Endothelial cell of umbilical vein (primary cell): ENCODE measurements at regions not wholly inside any gene's neighbourhood (a gene's known extent, or its start where the extent isn't known, plus 50 kb on each side); places are given as distances from the start of the nearest gene placed in this dataset.

Experiments
- BruUV-seq: library from RNA; stranded (reverse); fragments of 400-500 nt; replicated peaks from 2 replicates; lab custom pipeline; 2021; lab: Mats Ljungman, UMichigan
- CTCF ChIA-PET: fragments of 300-600, 350-600 bp; sonication (Branson Sonifier 250); formaldehyde crosslinking; loops from one replicate; lab custom pipeline; 2021; ENCODE audit warnings: antibody characterized with exemption, inconsistent platforms; lab: Charles Lee
- POLR2A ChIA-PET: fragments of 300-600, 350-600 bp; sonication (Branson Sonifier 250); formaldehyde crosslinking; loops from one replicate; lab custom pipeline; 2021; ENCODE audit warnings: antibody characterized with exemption, inconsistent platforms; lab: Charles Lee
- DNase-seq: peaks from one replicate; pipeline ENCODE4 v3.0.0-alpha.2; 2011; ENCODE audit warnings: low read depth, low spot score
- FAIRE-seq: peaks from 2 replicates; lab custom pipeline; 2011; peaks lifted over from hg19 to GRCh38; lab: Jason Lieb, UNC
- H2AFZ ChIP-seq: 2 replicates; pipeline ENCODE4 v1.6.0; 2012; ENCODE audit warnings: low read depth, low read length, control low read depth, inconsistent platforms
- H3K27ac ChIP-seq: 2 replicates; pipeline ENCODE4 v1.5.1; 2011; ENCODE audit warnings: low read depth, mild to moderate bottlenecking, control low read depth, low read length, moderate library complexity; ENCODE audit not compliant: insufficient read depth
- H3K27me3 ChIP-seq, 2 experiments: 2 replicates each; pipeline versions ENCODE4 v1.6.0 to v1.6.1; 2011; ENCODE audit warnings: low read length in 2 of 2, mixed read lengths in 1 of 2; ENCODE audit not compliant: control insufficient read depth in 2 of 2, insufficient read depth in 2 of 2
- H3K36me3 ChIP-seq, 2 experiments: 2 replicates in 1 of 2; 3 replicates in 1 of 2; pipeline ENCODE4 v1.5.1; 2011; ENCODE audit warnings: low read length in 2 of 2, mild to moderate bottlenecking in 1 of 2, moderate library complexity in 1 of 2; ENCODE audit not compliant: control insufficient read depth in 2 of 2, insufficient read depth in 2 of 2; ENCODE audit errors: extremely low read depth in 1 of 2
- H3K4me1 ChIP-seq: 3 replicates; pipeline ENCODE4 v1.5.1; 2011; ENCODE audit warnings: mild to moderate bottlenecking, low read length; ENCODE audit not compliant: control insufficient read depth, insufficient read depth; ENCODE audit errors: extremely low read depth
- H3K4me2 ChIP-seq: 2 replicates; pipeline ENCODE4 v1.6.1; 2011; ENCODE audit warnings: low read length, control low read depth, mixed read lengths; ENCODE audit not compliant: insufficient read depth
- H3K4me3 ChIP-seq, 3 experiments: fragments of 200-600 bp in 1 of 3; sonication (generic), shearing (Covaris generic) in 1 of 3; replicated peaks in 1 of 3; 2 replicates each; pipeline ENCODE4 v1.5.1; 2011 to 2016; ENCODE audit warnings: control low read depth in 3 of 3, low read length in 3 of 3, mild to moderate bottlenecking in 2 of 3, inconsistent platforms in 1 of 3, low read depth in 1 of 3, moderate library complexity in 1 of 3; ENCODE audit not compliant: insufficient read depth in 1 of 3
- H3K79me2 ChIP-seq: 2 replicates; pipeline ENCODE4 v1.6.0; 2012; ENCODE audit warnings: low read length, inconsistent platforms; ENCODE audit not compliant: control insufficient read depth, insufficient read depth
- H3K9ac ChIP-seq: replicated peaks from 2 replicates; pipeline ENCODE3; 2011; ENCODE audit warnings: low read length, control low read depth; ENCODE audit not compliant: insufficient read depth; ENCODE audit errors: extremely low read depth
- H3K9me1 ChIP-seq: replicated peaks from 3 replicates; pipeline ENCODE4 v1.6.0; 2011; ENCODE audit warnings: mild to moderate bottlenecking, low read length; ENCODE audit not compliant: control insufficient read depth, insufficient read depth; ENCODE audit errors: extremely low read depth
- H3K9me3 ChIP-seq: replicated peaks from 2 replicates; pipeline ENCODE4 v1.5.1; 2012; ENCODE audit warnings: low read length, inconsistent platforms; ENCODE audit not compliant: control insufficient read depth, insufficient read depth
- H4K20me1 ChIP-seq: replicated peaks from 2 replicates; pipeline ENCODE3; 2011; ENCODE audit warnings: mild to moderate bottlenecking, low read length; ENCODE audit not compliant: control insufficient read depth, insufficient read depth; ENCODE audit errors: extremely low read depth
- EZH2 ChIP-seq: IDR thresholded peaks from 2 replicates; pipeline ENCODE4 v1.6.1; 2012; ENCODE audit warnings: borderline replicate concordance, low read depth, mild to moderate bottlenecking, moderate library complexity, low read length, inconsistent platforms; ENCODE audit not compliant: severe bottlenecking
- FOS ChIP-seq: IDR thresholded peaks from 2 replicates; pipeline ENCODE4 v1.6.1; 2011; ENCODE audit warnings: mild to moderate bottlenecking, low read length, moderate library complexity, borderline replicate concordance; ENCODE audit not compliant: insufficient read depth
- GATA2 ChIP-seq: IDR thresholded peaks from 2 replicates; pipeline ENCODE4 v1.7.0; 2011; ENCODE audit warnings: low read depth, mild to moderate bottlenecking, moderate library complexity, mixed read lengths, low read length; ENCODE audit not compliant: insufficient read length, insufficient read depth
- JUN ChIP-seq: IDR thresholded peaks from 2 replicates; pipeline ENCODE4 v1.6.1; 2011; ENCODE audit warnings: borderline replicate concordance, low read depth; ENCODE audit not compliant: insufficient read length, insufficient read depth
- MYC ChIP-seq: IDR thresholded peaks from one replicate; pipeline ENCODE4 v1.6.1; 2011; ENCODE audit warnings: mild to moderate bottlenecking, low read depth, low read length
- POLR2A ChIP-seq: IDR thresholded peaks from 2 replicates; pipeline ENCODE4 v1.6.1; 2012; ENCODE audit warnings: low read depth, mild to moderate bottlenecking, control low read depth, low read length
- POLR2AphosphoS5 ChIP-seq: IDR thresholded peaks from 2 replicates; pipeline ENCODE4 v1.6.1; 2012; ENCODE audit warnings: low read depth, mild to moderate bottlenecking, control low read depth, low read length, moderate library complexity; ENCODE audit not compliant: insufficient read depth
- dilution Hi-C: fragments of 300-500 bp; cut with MboI; formaldehyde crosslinking; loops from one replicate; pipeline ENCODE4 v1.15.0; 2019; ENCODE audit warnings: low sequenced_read_pairs; ENCODE audit not compliant: extremely low pct_ligation_motif_present
- intact Hi-C: fragments of 100-400 bp; cut with micrococcal nuclease; formaldehyde crosslinking; loops from one replicate; pipeline ENCODE4 v1.10.0; 2022
- TF ChIP-seq, protein P1 (sequence below), 2 donors: IDR thresholded peaks; 1 replicate in 1 of 2; 2 replicates in 1 of 2; pipeline ENCODE4 v1.5.1; 2011; ENCODE audit warnings: low read length in 2 of 2, mild to moderate bottlenecking in 2 of 2, moderate library complexity in 2 of 2, control low read depth in 1 of 2, inconsistent platforms in 1 of 2, low read depth in 1 of 2; ENCODE audit not compliant: insufficient read depth in 1 of 2; ENCODE audit errors: extremely low read depth in 1 of 2
- TF ChIP-seq, protein P2 (sequence below): IDR thresholded peaks from 2 replicates; pipeline ENCODE4 v1.6.1; 2011; ENCODE audit not compliant: insufficient read depth, insufficient read length

DNA sequence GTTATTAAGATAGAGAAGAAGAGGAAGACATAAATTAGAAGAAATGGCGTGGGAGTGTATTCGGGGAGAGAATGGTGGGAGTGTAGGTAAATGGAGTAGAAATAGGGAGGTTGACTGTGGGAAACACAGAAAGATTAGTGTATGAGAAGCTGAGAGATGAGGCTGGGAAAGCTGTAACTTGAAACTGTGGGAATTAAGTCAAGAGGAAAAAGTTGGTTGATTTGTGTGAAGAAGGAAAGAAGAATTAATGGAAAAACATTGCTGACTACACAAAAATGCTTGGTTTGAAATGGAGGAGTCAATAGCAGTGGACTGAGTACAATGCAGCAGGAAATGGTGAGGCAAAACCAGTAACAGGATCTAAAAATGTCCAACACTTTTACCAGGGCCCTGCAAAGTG lies 448.3 kb downstream of the PTPRC start:
- Histone ChIP-seq H3K9me3 (no peaks in the 10 kb centered on the region), H2AFZ (no peak overlapping the region), H3K4me3 (no peak overlapping the region), H3K9ac (no peak overlapping the region), H3K9me1 (no peaks in the 10 kb centered on the region), H3K79me2 (no peaks in the 10 kb centered on the region), H3K4me1 (no peaks in the 10 kb centered on the region), H3K27ac (no peak overlapping the region), H3K27me3 (no peaks in the 10 kb centered on the region), H4K20me1 (no peaks in the 10 kb centered on the region), H3K36me3 (no peaks in the 10 kb centered on the region), H3K4me2 (no peak overlapping the region)
- no TSS peak for BruUV-seq
- intact Hi-C loops (no loop called here), dilution Hi-C loops (no loop called here)
- CTCF ChIA-PET, result no interaction called here
- DNase-seq, result no peak
- POLR2A ChIA-PET, result no interaction called here
- TF ChIP-seq POLR2AphosphoS5 (no peak), POLR2A (no peak), GATA2 (no peak), FOS (no peak), JUN (no peak), MYC (no peak), EZH2 (no peak)
- TF ChIP-seq, protein P1, sequence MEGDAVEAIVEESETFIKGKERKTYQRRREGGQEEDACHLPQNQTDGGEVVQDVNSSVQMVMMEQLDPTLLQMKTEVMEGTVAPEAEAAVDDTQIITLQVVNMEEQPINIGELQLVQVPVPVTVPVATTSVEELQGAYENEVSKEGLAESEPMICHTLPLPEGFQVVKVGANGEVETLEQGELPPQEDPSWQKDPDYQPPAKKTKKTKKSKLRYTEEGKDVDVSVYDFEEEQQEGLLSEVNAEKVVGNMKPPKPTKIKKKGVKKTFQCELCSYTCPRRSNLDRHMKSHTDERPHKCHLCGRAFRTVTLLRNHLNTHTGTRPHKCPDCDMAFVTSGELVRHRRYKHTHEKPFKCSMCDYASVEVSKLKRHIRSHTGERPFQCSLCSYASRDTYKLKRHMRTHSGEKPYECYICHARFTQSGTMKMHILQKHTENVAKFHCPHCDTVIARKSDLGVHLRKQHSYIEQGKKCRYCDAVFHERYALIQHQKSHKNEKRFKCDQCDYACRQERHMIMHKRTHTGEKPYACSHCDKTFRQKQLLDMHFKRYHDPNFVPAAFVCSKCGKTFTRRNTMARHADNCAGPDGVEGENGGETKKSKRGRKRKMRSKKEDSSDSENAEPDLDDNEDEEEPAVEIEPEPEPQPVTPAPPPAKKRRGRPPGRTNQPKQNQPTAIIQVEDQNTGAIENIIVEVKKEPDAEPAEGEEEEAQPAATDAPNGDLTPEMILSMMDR (IDR thresholded peaks at IDR 0.05; ENCODE audit: extremely low read depth in 1 of 2, insufficient read depth in 1 of 2, low read depth in 1 of 2, low read length in 2 of 2), result no peak
- TF ChIP-seq, protein P2, sequence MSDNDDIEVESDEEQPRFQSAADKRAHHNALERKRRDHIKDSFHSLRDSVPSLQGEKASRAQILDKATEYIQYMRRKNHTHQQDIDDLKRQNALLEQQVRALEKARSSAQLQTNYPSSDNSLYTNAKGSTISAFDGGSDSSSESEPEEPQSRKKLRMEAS, result no peak
- FAIRE-seq, result no peak
